ENCODE measurements at regions not wholly inside any gene's neighbourhood (a gene's known extent, or its start where the extent isn't known, plus 50 kb on each side); places are given as distances from the start of the nearest gene placed in this dataset.
"Not testable (repeated sequence)": the region's sequence is repeated elsewhere in the genome, so short reads cannot be mapped to it uniquely, and the experiment has no call there.

- DNase-seq = no peak
These were observed 156.5 kb upstream of the SGCD start for GRCh38 chr5:156170351-156170961.

GRCh38 chr5:156174225-156174624 lies 152.7 kb upstream of the SGCD start:
- no peak for DNase-seq

DNA sequence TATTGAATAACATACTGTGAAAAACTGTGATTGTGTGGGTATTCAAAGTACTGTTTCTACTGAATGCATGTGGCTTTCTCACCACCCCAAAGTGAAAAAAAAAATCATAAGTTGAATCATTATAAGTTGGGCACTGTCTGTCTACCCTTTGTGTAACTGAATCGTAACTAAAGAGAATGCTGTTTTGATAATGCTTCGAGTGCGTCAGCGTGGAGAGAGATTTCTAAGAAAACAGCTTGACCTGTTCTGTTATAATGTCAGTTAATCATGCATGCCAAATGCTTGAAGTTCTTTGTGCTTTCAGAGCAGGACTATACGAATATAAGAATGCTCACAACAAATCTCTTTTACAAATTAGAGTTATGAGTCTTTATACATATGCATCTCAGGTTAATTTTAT lies 148.8 kb upstream of the SGCD start:
- no peak for DNase-seq

- no peak for DNase-seq
These were observed 145.3 kb upstream of the SGCD start for GRCh38 chr5:156181656-156182055.

DNA sequence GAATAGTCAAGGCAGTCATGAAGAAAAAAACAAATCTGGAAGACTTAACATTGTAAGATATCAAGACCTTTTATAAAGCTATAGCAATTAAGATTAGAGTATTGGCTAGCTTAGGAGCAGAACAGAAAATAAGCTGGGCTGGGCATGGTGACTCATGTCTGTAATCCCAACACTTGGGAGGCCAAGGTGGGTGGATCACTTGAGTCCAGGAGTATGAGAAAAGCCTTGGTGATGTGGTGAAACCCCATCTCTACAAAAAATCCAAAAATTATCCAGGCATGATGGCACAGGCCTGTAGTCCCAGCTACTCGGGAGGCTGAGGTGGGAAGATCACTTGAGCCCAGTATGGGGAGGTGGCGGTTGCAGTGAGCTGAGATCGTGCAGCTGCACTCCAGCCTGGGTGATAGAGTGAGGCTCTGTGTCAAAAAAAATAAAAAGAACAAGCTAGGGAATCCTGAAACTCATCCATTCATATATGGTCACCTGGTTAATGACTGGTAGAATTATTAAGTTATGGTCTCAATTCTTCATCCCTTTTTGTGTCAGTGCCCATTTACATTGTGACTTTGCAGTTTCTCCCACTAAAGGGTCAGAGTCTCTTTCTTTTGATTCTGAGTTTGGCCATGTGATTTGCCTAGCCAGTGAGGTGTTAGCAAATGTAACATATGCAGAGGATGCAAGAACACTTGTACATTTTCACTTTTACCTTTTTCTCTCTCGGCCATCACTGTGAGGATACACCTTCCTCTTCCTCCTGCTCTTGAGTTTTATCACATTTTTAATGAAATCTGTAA lies 144.6 kb upstream of the SGCD start:
- DNase-seq = no peak

- DNase-seq = no peak
These were observed 140.2 kb upstream of the SGCD start for GRCh38 chr5:156186760-156187159.

GRCh38 chr5:156188016-156188415 lies 138.9 kb upstream of the SGCD start:
- no peak for DNase-seq

DNA sequence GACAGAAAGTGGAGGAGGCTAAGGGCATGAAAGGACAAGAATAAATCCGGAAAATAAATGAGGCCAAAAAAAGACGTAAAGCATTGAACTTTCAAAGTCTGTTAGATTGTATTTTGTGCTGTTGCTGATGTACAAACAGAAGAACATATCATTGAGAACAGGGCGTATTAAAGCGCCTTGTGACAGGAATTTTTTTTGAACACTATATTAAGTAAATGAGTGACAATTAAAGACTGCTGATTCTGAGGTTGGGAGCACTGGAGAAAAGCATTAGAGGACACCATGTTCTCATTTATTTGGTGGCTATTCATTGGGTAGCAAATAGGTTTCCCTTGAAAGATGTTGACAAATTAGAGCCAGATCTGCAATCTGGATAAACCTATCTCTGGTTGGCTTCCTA lies 137.3 kb upstream of the SGCD start:
- DNase-seq = no peak

- DNase-seq = no peak
These were observed 135.4 kb upstream of the SGCD start for GRCh38 chr5:156191547-156191946.

DNA sequence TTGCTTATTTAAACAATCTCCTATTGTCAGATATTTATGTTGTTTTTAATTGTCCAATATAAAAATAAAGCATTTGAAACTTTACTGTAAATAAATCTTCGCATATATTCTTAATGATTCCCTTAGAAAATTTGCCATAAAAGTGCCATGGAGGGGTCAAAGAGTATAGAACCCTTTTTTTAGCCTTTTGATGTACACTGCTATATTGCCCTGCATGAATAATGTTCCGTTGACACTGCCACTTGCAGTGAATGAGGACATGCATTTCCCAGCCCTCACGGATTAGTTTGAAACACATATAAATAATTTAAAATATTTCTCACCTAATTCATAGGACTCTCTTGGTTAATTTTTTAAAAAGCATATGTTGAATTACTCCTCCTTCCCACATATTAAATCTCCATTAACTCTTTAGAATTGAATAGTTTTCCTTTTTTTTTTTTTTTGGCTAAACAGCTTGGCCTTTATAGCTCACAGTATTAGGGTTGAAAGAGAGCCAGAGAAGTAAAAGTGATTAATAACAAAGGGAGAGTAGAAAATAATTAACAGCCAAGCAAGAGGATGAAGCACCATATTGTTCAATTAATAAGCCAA lies 129.8 kb upstream of the SGCD start:
- DNase-seq = no peak

DNA sequence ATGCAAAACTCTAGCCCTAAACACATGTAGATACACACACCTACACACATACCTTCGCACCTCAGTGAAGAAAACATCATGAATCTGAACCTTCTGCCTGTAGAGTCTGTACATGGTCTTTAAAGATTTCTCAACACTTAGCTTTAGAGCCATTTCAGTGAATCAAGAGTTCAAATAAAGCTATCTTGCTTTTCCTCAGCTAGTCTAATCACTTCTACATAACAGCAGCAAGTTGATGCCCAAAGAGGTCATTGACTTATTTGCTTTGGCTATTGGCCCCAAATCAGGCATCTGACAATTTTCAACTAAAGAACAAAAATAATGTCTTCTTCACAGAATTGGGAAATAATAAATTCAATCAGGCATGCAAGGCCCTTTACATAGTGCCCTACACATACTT lies 127.9 kb upstream of the SGCD start:
- no peak for DNase-seq

DNA sequence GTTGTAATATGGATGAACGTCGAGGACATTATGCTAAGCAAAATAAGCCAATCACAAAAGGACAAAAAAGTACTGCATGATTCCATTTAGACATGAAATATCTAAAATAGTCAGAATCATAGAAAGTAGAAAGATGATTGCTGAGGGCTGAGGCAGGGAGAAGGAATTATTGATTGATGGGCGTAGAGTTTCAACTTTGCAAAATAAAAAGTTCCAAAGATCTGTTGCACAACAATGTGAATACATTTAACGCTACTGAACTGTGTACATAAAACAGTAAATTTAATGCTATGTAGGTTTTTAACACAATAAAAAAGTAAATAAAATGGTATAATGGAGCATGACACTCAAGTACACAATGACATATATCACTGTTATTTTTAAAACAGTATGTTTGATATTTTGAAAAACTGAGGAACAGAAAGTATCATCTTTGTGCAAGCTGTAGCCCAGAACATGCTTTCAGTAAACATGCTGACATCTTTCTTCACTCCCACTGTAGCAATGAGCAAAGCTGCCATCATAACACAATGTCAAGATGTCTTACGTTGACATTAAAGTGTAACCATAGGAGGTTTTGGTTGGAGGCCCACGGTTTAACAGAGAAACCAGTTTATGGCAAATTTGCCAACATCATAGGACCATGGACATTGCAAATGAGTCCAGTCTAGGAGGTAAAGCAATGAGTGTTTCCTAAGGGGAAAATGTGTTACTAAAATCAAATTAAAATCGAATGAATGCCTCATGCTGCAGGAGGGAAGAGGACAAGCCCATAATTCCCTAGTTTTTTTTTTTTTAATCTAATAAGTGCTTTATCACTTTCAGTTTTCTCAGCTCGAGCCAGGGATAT lies 125.8 kb upstream of the SGCD start:
- DNase-seq = no peak

GRCh38 chr5:156201788-156202403 lies 125.1 kb upstream of the SGCD start:
- no peak for DNase-seq

- DNase-seq = no peak
These were observed 118.7 kb upstream of the SGCD start for GRCh38 chr5:156208271-156208670.

DNA sequence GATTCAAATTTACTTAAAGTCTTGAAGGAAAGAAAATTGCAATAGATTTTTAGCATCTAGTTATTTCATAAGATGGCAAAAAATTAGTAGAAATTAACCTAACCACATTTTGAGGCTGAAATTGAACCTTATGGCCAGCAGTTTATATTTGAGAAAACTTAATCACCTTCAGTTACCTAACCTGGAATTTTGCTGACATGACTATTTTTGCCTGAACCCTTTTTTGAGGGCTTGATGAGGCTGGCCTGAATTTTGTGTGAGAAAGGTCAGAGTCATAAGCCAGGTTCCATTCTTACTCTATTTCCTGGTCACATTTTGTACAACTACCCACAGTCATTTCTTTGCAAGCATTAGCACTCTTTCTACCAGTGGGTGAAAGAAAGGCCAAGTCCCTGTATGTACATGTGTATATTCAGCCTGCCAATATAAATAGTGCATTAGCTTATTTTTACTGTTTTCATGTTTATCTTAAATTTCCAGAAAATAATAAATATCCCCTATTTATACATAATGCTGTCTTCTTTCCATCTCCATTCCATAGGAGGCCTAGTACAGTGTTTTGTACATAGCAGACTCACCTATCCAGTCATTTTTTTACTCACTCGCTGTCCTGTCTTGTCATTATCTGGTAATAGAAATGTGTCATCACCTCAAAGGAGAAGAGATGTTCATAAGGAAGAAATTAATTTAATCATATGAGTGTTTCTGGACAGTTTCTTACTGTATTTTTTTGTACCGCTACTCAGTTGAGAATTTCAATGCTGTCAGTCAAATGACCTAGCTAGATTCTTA lies 108.4 kb upstream of the SGCD start:
- no peak for DNase-seq

DNA sequence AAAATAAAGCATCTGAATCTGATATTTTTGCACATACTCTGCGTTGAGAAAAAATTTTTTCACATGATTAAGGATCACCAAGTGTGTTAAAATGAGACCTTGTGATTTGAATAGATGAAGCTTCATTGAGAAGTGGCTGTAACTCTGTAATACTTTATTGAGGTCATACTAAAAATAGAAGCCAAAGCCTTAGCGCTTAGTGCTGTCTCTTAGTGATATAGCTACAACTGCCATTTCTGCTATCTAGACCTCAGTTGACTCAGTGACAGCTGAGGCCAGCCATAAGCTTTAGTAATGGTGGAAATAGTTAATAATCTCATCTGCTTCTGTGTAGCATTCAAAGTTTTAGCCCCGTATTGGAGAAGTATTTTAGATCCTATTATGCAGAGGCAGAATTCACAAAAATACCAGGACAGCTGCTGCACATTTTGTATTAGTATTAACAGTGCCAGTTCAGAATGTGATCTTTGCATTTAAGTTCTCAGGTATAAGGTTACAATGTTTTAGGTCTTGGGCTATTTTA lies 107.4 kb upstream of the SGCD start:
- no peak for DNase-seq

- DNase-seq = no peak
These were observed 105.1 kb upstream of the SGCD start for GRCh38 chr5:156221816-156222215.

DNA sequence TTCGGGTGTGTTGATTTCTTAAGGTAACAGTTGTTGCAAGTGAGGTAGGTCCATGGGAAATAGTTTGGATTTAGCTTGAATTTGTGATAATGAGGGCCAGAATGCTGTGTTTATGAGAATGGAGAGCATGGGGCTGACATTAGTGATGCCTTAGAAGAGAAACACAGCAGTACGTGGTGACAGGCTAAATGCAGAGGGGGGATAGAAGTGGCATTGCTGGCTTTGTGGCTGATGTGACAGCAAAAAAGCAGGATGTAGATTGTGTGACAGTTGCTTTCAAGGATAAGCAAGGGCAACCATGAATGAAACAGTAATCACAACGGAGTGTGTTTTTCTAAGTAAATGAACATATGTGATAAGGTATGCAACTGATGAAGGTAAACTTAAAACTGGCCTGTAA lies 103.4 kb upstream of the SGCD start:
- DNase-seq = no peak

DNA sequence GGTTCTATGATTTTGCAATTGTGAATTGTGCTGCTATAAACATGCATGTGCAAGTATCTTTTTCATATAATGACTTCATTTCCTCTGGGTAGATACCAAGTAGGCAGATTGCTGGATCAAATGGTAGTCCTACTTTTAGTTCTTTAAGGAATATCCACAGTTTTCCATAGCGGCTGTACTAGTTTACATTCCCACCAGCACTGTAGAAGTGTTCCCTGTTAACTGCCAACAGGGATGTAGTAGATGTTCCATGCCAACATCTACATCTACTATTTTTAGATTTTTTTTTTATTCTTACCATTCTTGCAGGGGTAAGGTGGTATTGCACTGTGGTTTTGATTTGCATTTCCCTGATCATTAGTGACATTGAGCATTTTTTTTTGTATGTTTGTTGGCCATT lies 100.5 kb upstream of the SGCD start:
- not testable (repeated sequence) for DNase-seq

DNA sequence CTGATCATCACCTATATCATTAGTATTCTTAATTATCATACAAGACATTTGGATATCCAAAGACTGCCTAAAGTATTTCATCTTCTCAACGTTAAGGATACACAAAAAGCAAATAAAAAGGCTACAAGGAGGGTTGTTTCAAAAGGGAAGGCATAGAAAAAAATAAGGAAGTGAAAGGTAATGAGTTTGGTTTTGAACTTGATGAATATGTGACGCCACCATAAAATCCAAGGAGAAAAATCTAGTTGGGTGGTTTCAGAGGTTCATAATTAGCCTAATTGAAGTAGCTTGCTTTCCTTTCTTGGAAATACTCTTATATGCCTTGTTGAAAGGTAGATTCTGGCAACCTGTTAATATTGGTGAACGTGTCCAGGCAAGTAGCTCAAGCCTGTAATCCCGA lies 96.1 kb upstream of the SGCD start:
- DNase-seq = no peak

- no peak for DNase-seq
These were observed 94.6 kb upstream of the SGCD start for GRCh38 chr5:156232251-156232869.
